ENCODE measurements at regions not wholly inside any gene's neighbourhood (a gene's known extent, or its start where the extent isn't known, plus 50 kb on each side); places are given as distances from the start of the nearest gene placed in this dataset.
A peak's percentile ranks its signal among the peaks of the same experiment; 100 is the strongest.

GRCh38 chr3:182233405-182233804 is 521.7 kb downstream of the SOX2 start:
- no peak for DNase-seq

- DNase-seq: no peak
Observed at GRCh38 chr3:182233957-182234356, 522.2 kb downstream of the SOX2 start.

- DNase-seq: no peak
Observed at GRCh38 chr3:182234881-182235280, 523.2 kb downstream of the SOX2 start.

GRCh38 chr3:182235504-182235903 is 523.8 kb downstream of the SOX2 start:
- no peak for DNase-seq

- DNase-seq: no peak
Observed at GRCh38 chr3:182238126-182238525, 526.4 kb downstream of the SOX2 start.

GRCh38 chr3:182239316-182239715 is 527.6 kb downstream of the SOX2 start:
- no peak for DNase-seq

- DNase-seq: no peak
Observed at GRCh38 chr3:182240474-182240873, 528.7 kb downstream of the SOX2 start.

GRCh38 chr3:182241196-182241765 is 529.6 kb downstream of the SOX2 start:
- no peak for DNase-seq

GRCh38 chr3:182241766-182242488 is 530.2 kb downstream of the SOX2 start:
- peak; percentile 31 for DNase-seq

- peak; percentile 48 for DNase-seq
Observed at GRCh38 chr3:182242489-182242942, 530.8 kb downstream of the SOX2 start.

GRCh38 chr3:182243625-182244024 is 531.9 kb downstream of the SOX2 start:
- no peak for DNase-seq

GRCh38 chr3:182244222-182244971 is 532.7 kb downstream of the SOX2 start:
- DNase-seq: no peak

GRCh38 chr3:182245059-182245458 is 533.3 kb downstream of the SOX2 start:
- DNase-seq: no peak

GRCh38 chr3:182246870-182247269 is 535.1 kb downstream of the SOX2 start:
- peak; percentile 58 for DNase-seq

- DNase-seq: peak; percentile 14
Observed at GRCh38 chr3:182248349-182248880, 536.7 kb downstream of the SOX2 start.

- DNase-seq: no peak
Observed at GRCh38 chr3:182252802-182253201, 540.5 kb upstream of the ATP11B start.

- DNase-seq: no peak
Observed at GRCh38 chr3:182255158-182255557, 538.1 kb upstream of the ATP11B start.

- no peak for DNase-seq
Observed at GRCh38 chr3:182257361-182257760, 535.9 kb upstream of the ATP11B start.

- peak; percentile 43 for DNase-seq
Observed at GRCh38 chr3:182258538-182259177, 534.6 kb upstream of the ATP11B start.

GRCh38 chr3:182259579-182259978 is 533.7 kb upstream of the ATP11B start:
- DNase-seq: no peak

GRCh38 chr3:182261041-182261440 is 532.3 kb upstream of the ATP11B start:
- DNase-seq: no peak

- DNase-seq: no peak
Observed at GRCh38 chr3:182268711-182269110, 524.6 kb upstream of the ATP11B start.

GRCh38 chr3:182276512-182276911 is 516.8 kb upstream of the ATP11B start:
- DNase-seq: no peak

Data from hematopoietic multipotent progenitor cell treated with erythropoietin and hydrocortisone succinate and interleukin-3 and kit ligand, for 6 days (in vitro differentiated cells).